Keratinocyte (primary cell): ENCODE measurements at regions not wholly inside any gene's neighbourhood (a gene's known extent, or its start where the extent isn't known, plus 50 kb on each side); places are given as distances from the start of the nearest gene placed in this dataset.

ENCODE experiments used
- DNase-seq: peaks from one replicate; pipeline ENCODE4 v3.0.0-alpha.2; 2011; ENCODE audit warnings: low read depth, missing footprints, low spot score
- FAIRE-seq: peaks from 2 replicates; lab custom pipeline; 2011; peaks lifted over from hg19 to GRCh38; lab: Jason Lieb, UNC
- H2AFZ ChIP-seq: 2 replicates; pipeline ENCODE4 v1.6.0; 2012; ENCODE audit warnings: low read length, control low read depth, inconsistent platforms; ENCODE audit not compliant: control insufficient read depth
- H3K27ac ChIP-seq: 2 replicates; pipeline ENCODE4 v1.5.1; 2011; ENCODE audit warnings: low read length; ENCODE audit not compliant: control insufficient read depth, insufficient read depth
- H3K27me3 ChIP-seq: 3 replicates; pipeline ENCODE4 v1.6.0; 2011; ENCODE audit warnings: low read length; ENCODE audit not compliant: control insufficient read depth, insufficient read depth; ENCODE audit errors: extremely low read depth
- H3K36me3 ChIP-seq, 2 experiments: 2 replicates in 1 of 2; 3 replicates in 1 of 2; pipeline ENCODE4 v1.5.1; 2011; ENCODE audit warnings: low read length in 2 of 2, mild to moderate bottlenecking in 1 of 2; ENCODE audit not compliant: control insufficient read depth in 2 of 2, insufficient read depth in 2 of 2; ENCODE audit errors: extremely low read depth in 1 of 2
- H3K4me1 ChIP-seq: 3 replicates; pipeline ENCODE4 v1.5.1; 2011; ENCODE audit warnings: low read length; ENCODE audit not compliant: control insufficient read depth, insufficient read depth; ENCODE audit errors: extremely low read depth
- H3K4me2 ChIP-seq: 3 replicates; pipeline ENCODE4 v1.6.0; 2011; ENCODE audit warnings: low read depth, low read length; ENCODE audit not compliant: control insufficient read depth, insufficient read depth; ENCODE audit errors: extremely low read depth
- H3K4me3 ChIP-seq, 3 experiments: fragments of 200-600 bp in 1 of 3; sonication (generic) in 1 of 3; 2 replicates in 2 of 3; 3 replicates in 1 of 3; pipeline ENCODE4 v1.5.1; 2011 to 2016; ENCODE audit warnings: low read length in 3 of 3, mild to moderate bottlenecking in 3 of 3, control low read depth in 2 of 3, inconsistent platforms in 1 of 3, low read depth in 1 of 3, mixed read lengths in 1 of 3, mixed run types in 1 of 3, moderate library complexity in 1 of 3; ENCODE audit not compliant: control insufficient read depth in 2 of 3, insufficient read depth in 2 of 3; ENCODE audit errors: extremely low read depth in 1 of 3
- H3K79me2 ChIP-seq: 2 replicates; pipeline ENCODE4 v1.6.0; 2012; ENCODE audit warnings: low read length; ENCODE audit not compliant: control insufficient read depth, insufficient read depth
- H3K9ac ChIP-seq: 3 replicates; pipeline ENCODE4 v1.6.0; 2011; ENCODE audit warnings: low read length; ENCODE audit not compliant: control insufficient read depth, insufficient read depth; ENCODE audit errors: extremely low read depth
- H3K9me1 ChIP-seq: 3 replicates; pipeline ENCODE4 v1.6.0; 2011; ENCODE audit warnings: low read length; ENCODE audit not compliant: control insufficient read depth, insufficient read depth; ENCODE audit errors: extremely low read depth
- H3K9me3 ChIP-seq: 2 replicates; pipeline ENCODE4 v1.5.1; 2012; ENCODE audit warnings: low read depth, low read length; ENCODE audit not compliant: control insufficient read depth
- H4K20me1 ChIP-seq: 3 replicates; pipeline ENCODE4 v1.6.0; 2011; ENCODE audit warnings: low read length; ENCODE audit not compliant: control insufficient read depth, insufficient read depth; ENCODE audit errors: extremely low read depth
- EZH2 ChIP-seq: IDR thresholded peaks from one replicate; pipeline ENCODE4 v1.6.1; 2012; ENCODE audit warnings: inconsistent platforms, mild to moderate bottlenecking, low read length, moderate library complexity
- dilution Hi-C: fragments of 300-500 bp; cut with MboI; formaldehyde crosslinking; loops from one replicate; pipeline ENCODE4 v1.7.0; 2020; ENCODE audit warnings: low sequenced_read_pairs; ENCODE audit not compliant: extremely low pct_ligation_motif_present
- TF ChIP-seq, protein P1 (sequence below), 3 experiments: IDR thresholded peaks in 1 of 3; conservative IDR thresholded peaks in 1 of 3; optimal IDR thresholded peaks in 1 of 3; 2 replicates in 2 of 3; 3 replicates in 1 of 3; pipeline versions ENCODE3 to v1.5.1; 2011; ENCODE audit warnings: low read length in 3 of 3, mild to moderate bottlenecking in 3 of 3, moderate library complexity in 2 of 3, control low read depth in 1 of 3, inconsistent platforms in 1 of 3; ENCODE audit not compliant: insufficient read depth in 2 of 3; ENCODE audit errors: extremely low read depth in 1 of 3

DNA sequence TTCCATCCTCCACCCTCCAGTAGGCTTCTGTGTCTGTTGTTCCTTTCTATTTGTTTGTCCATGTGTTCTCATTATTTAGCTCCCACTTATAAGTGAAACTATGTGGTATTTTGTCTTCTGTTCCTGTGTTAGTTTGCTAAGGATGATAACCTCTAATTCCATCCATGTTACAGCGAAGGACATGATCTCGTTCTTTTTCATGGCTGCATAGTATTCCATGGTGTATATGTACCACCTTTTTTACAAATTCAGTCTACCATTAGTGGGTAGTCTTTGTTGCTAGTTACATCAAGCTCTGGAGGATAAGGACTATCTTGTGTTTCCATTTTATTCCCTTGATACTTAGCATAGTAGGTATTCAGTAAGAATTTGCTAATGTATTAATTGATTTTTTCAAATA lies 664.2 kb upstream of the FAT3 start:
- no peak for TF ChIP-seq EZH2
- TF ChIP-seq, protein P1, sequence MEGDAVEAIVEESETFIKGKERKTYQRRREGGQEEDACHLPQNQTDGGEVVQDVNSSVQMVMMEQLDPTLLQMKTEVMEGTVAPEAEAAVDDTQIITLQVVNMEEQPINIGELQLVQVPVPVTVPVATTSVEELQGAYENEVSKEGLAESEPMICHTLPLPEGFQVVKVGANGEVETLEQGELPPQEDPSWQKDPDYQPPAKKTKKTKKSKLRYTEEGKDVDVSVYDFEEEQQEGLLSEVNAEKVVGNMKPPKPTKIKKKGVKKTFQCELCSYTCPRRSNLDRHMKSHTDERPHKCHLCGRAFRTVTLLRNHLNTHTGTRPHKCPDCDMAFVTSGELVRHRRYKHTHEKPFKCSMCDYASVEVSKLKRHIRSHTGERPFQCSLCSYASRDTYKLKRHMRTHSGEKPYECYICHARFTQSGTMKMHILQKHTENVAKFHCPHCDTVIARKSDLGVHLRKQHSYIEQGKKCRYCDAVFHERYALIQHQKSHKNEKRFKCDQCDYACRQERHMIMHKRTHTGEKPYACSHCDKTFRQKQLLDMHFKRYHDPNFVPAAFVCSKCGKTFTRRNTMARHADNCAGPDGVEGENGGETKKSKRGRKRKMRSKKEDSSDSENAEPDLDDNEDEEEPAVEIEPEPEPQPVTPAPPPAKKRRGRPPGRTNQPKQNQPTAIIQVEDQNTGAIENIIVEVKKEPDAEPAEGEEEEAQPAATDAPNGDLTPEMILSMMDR (optimal IDR thresholded peaks at IDR 0.05 in 1 of 3, IDR thresholded peaks at IDR 0.05 in 1 of 3, conservative IDR thresholded peaks at IDR 0.05 in 1 of 3; ENCODE audit: extremely low read depth in 1 of 3, insufficient read depth in 2 of 3, low read length in 3 of 3) = no peak

DNA sequence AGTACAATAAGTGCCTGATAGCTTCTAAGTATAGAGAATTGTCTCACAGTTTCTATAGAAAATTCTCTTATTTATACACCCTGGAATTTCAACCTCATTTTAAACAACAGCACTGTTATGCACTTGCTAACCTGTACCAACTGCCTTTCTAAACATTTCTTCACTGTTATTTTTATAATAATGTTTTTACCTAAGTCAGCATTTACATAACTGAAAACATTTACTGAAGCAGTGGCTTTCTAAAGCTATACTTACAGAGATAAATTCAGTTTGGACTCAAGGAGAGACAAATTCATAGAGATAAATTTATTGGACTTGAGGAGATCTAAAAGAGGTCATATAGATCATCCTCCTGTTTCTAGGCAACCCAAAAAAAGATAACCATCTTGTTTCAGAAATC lies 686.6 kb upstream of the FAT3 start:
- dilution Hi-C loops = no loop called here
- H4K20me1 ChIP-seq = no peaks in the 10 kb centered on the region
- no peaks in the 10 kb centered on the region for H3K79me2 ChIP-seq
- H3K27me3 ChIP-seq = no peaks in the 10 kb centered on the region
- H3K4me3 ChIP-seq = no peak overlapping the region
- FAIRE-seq (no peak), DNase-seq (no peak)
- no peak overlapping the region for H3K4me2 ChIP-seq
- H3K9ac ChIP-seq = no peak overlapping the region
- no peaks in the 10 kb centered on the region for H3K9me1 ChIP-seq
- no peaks in the 10 kb centered on the region for H3K4me1 ChIP-seq
- H3K36me3 ChIP-seq = no peaks in the 10 kb centered on the region
- H3K9me3 ChIP-seq = no peaks in the 10 kb centered on the region
- H3K27ac ChIP-seq = no peak overlapping the region
- no peak for TF ChIP-seq EZH2
- TF ChIP-seq, protein P1 (optimal IDR thresholded peaks at IDR 0.05 in 1 of 3, IDR thresholded peaks at IDR 0.05 in 1 of 3, conservative IDR thresholded peaks at IDR 0.05 in 1 of 3; ENCODE audit: extremely low read depth in 1 of 3, insufficient read depth in 2 of 3, low read length in 3 of 3) = no peak
- H2AFZ ChIP-seq = no peak overlapping the region

More for the DNA sequence above, 664.2 kb upstream of the FAT3 start:
- dilution Hi-C loops = no loop called here
- Histone ChIP-seq H3K36me3 (no peaks in the 10 kb centered on the region), H3K27me3 (no peaks in the 10 kb centered on the region), H3K9me3 (no peaks in the 10 kb centered on the region), H3K4me2 (no peak overlapping the region), H3K4me3 (no peak overlapping the region), H4K20me1 (no peaks in the 10 kb centered on the region), H2AFZ (no peak overlapping the region), H3K9ac (no peak overlapping the region), H3K9me1 (no peaks in the 10 kb centered on the region), H3K4me1 (no peaks in the 10 kb centered on the region), H3K79me2 (no peaks in the 10 kb centered on the region), H3K27ac (no peak overlapping the region)
- FAIRE-seq = no peak
- no peak for DNase-seq
